NCI-H524 (cell line): ENCODE measurements at regions not wholly inside any gene's neighbourhood (a gene's known extent, or its start where the extent isn't known, plus 50 kb on each side); places are given as distances from the start of the nearest gene placed in this dataset.

ENCODE experiments used
- DNase-seq, 2 experiments: peaks; one replicate each; lab custom pipeline; 2025; lab: John Stamatoyannopoulos, UW

- DNase-seq, result peak; percentile 19 to 68
These were observed 101.2 kb upstream of the STXBP6 start for GRCh38 chr14:25150934-25151790.

DNA sequence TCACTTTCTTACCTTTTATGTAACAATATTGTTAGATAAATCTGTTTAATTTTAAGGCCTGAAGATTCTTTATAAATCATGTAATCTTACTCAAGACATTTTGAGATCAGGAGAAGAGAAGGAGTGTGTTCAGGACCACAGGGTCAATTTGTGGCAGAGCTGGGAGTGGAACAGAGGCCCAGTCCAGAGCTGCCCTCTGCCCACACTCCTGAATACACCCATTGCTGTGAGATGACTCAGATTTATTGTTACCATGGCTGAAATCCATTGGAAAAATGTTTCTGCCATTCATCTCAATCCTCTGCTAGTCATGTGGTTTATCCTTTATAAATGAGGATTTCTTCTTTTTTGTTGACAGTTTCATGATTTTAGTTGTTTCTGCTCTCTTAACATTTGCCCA lies 100.5 kb upstream of the STXBP6 start:
- DNase-seq, result no peak

DNA sequence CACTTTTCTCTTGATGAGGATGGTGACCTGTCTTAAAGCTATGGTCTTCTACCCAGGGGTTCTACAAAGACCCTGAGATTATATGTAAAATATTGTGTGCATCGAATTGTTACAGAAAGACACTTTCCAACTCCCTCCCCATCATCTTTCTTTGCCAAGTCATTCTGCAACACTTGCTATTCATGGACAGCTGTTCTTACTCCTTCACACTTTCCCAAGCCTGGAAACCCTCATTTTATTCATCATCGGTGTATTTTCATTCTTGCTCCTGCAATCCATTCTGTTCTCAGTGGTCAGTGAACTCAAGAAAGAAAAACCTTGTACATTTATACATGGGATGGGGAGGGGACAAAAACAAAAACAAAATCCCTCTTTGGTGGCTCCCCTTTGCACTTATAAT lies 90.5 kb upstream of the STXBP6 start:
- DNase-seq, result no peak

DNA sequence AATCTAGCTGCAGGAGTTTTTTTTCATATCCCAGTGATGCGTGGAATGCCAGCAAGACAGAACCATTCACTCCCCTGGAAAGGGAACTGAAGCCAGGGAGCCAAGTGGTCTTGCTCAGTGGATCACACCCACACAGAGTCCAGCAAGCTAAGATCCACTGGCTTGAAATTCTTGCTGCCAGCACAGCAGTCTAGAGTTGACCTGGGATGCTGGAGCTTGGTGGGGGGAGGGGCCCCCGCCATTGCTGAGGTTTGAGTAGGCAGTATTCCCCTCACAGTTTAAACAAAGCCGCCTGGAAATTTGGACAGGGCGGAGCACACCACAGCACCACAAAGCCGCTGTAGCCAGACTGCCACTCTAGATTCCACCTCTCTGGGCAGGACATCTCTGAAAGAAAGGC lies 86.9 kb upstream of the STXBP6 start:
- DNase-seq, result no peak

DNA sequence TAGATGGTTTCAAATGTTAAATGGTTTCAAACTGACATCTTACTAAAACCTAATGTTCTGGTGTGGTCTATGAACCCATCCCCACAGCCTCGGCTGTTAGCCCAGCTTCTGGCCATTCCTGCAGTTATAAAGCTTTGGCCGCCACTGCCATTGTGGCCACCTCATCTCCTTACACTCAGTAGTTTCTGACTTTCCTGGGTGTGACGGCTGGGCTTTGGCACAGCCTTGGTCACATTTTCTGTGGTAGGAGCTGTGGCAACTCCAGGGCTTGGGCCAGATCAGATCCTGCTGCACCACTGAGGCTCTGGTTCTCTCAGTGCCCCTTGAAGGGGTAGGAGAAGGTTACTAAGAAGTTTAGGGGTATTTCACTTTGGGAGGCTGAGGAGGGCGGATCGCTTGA lies 84.2 kb upstream of the STXBP6 start:
- DNase-seq, result no peak

DNA sequence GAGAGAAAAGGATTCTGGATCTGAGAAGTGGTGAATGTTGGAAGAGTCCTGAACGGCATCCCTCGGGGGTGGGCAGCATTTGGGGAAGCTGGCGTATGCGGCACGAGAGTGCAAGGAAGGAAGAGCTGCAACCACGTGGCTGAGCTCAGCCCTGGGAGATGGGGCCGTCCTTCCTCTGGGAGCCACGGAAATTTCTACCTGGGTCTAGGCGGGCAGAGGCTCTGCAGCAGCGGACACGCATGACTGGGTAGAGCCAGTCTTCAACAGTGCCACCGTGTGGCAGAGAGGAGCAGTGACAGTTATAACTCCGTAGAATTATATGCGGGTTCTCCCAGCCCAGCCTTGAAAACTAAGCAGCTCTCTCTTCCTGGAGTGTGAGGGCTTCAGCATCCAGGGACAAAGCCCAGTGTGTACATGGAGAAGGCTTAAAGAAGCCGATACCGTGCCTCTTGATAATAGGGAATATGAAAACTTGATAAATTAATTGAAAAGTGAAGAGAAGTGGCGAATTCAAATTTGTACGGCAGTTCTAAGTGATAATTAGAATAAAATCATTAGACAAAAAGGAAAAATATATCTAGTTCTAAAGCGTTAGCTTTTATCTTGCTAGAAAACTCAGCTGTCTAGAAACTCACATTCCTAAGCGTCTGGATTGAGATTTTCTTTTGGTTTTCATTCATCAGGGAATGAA lies 82.9 kb upstream of the STXBP6 start:
- DNase-seq, result peak; percentile 63 to 86

- DNase-seq, result no peak
These were observed 82.1 kb upstream of the STXBP6 start for GRCh38 chr14:25132094-25132493.

- no peak for DNase-seq
These were observed 72.9 kb upstream of the STXBP6 start for GRCh38 chr14:25122843-25123242.

GRCh38 chr14:25122211-25122610 lies 72.3 kb upstream of the STXBP6 start:
- no peak for DNase-seq

DNA sequence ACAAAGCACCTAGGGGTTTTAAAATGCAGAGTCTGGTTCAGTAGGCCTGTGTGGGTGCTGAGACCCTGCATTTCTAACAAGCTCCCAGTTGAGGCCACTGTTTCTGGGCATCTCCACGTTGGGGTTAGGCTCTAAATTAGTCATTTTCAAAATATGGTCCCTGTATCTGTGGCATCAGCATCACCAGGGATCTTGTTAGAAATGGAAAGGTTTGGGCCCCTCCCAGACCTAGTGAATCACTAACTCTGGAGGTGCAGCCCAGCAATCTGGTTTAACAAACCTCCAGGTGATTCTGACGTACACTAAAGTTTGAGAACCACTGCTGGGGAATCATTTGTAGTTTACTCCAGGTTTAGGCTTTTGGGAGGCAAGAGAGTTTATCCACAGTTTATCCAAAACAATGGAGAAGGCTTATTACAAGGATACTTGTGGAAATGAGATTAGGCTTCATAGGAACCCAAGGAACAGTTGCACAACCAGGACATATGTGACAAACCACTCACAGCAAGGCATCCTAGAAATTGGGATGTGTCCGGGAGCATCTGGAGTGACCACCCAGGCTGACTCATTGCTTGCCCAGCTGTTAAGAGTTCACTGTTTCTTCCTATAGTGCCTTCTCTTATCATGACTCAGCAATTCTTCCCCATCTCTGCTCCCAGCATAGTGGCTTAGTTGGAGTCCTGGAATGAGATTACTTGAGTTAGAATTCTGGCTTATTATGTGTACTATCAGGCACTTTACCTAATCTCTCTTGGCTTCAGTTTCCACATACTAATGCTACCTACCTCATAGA lies 71.6 kb upstream of the STXBP6 start:
- DNase-seq, result peak; percentile 71 to 91

GRCh38 chr14:25120261-25120660 lies 70.3 kb upstream of the STXBP6 start:
- no peak for DNase-seq

- no peak for DNase-seq
These were observed 68.7 kb upstream of the STXBP6 start for GRCh38 chr14:25118671-25119070.

- no peak for DNase-seq
These were observed 67.4 kb upstream of the STXBP6 start for GRCh38 chr14:25117342-25117741.

DNA sequence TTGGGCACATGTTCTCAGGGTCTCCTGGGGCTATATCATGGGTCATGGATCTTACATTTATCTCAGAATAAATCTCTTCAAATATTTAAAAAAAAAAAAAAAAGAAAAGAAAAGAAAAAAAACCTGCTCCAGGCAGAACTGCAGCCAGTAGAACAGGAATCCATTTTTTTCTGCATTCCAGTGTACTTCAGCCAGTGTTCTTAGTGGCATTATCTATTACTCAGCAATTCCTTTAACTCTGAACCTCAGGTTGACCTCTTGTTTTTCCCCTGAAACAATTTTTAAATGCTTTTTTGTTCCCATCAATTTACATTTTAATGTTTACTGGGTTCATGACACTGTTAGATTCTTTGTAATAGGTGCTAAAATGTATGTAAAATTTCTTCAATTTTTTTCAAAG lies 66.7 kb upstream of the STXBP6 start:
- no peak for DNase-seq

DNA sequence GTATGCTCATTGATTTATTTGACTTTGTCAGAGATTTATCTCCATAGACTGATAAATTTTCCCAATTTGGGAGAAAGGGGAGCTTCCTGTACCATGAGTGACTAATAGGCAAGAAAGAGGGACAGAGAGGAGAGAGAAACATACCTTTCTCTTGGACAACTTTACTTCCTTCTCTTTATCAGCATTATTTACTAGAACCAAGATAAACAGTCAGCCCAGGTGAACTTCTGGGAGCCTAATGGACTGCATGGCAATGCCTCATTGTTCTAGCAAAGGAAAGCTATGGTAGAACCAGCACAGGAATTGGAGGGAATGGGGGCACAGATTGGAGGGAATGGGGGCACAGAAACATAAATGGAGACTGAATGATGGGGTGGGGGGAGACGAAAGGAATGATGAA lies 63.4 kb upstream of the STXBP6 start:
- no peak for DNase-seq

GRCh38 chr14:25111061-25111601 lies 61.2 kb upstream of the STXBP6 start:
- DNase-seq, result peak; percentile 3 to 37

DNA sequence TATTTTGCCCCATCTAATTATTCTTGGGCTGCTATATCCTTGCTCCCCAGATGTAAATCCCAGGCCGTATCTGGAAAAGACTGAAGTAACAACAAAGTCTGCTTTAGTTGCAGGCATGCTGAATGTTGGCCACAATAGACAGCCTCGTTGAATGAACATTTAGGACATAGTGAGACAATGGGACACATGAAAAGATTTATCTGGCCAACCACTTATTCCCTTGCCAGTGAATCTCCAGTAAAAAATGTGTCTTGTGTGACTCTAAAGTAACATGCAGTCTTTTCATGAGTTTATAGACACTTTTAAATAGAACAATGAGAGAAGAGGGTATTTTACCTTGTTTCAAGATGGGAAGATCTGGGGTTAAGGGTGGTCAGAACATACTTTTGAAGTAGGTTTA lies 60.2 kb upstream of the STXBP6 start:
- DNase-seq, result no peak

- peak; percentile 8 to 46 for DNase-seq
These were observed 59.0 kb upstream of the STXBP6 start for GRCh38 chr14:25108959-25109358.

DNA sequence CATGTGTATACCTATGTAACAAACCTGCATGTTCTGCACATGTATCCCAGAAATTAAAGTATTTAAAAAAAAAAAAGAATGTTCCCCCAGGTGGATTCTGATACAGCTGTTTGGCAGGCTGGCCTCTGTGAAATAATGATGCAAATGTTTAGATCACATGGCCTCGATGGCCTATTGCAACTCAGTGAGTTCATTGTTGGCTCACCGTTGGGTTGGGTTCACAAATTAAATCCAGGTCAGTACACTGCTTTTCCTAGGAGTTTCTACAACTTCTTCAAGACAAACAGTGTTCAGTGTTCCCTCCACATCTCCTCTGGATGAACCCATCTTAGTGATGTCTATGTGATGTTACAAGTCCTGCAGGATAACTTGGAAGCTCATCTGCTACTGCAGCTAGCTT lies 58.3 kb upstream of the STXBP6 start:
- DNase-seq, result no peak

GRCh38 chr14:25103820-25104219 lies 53.9 kb upstream of the STXBP6 start:
- no peak for DNase-seq

DNA sequence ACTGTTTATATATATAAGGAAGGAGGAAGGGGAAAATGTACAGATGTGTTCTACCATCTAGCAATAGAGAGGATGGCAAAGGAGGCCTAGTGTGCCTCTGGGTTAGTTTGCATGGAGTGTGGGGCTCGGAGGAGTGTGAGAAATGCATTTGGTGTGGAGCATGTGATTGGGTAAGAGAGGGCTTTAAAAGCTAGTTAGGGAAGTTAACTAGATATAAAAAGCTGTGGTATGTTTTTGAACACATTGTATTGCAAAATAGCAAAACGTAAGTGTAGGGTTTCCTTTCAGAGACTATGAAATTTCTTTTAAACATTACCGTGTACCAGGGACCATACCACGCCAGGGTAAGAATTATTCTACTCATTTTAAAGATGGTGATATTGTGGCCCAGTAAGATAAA lies 53.3 kb upstream of the STXBP6 start:
- no peak for DNase-seq

- no peak for DNase-seq
These were observed 52.8 kb upstream of the STXBP6 start for GRCh38 chr14:25102788-25103187.
